BLaER1 treated with 17β-estradiol and CSF1 and Interleukin-3, amounts not matched to agents 10 nM and 100 nM (cell line): ENCODE measurements at regions not wholly inside any gene's neighbourhood (a gene's known extent, or its start where the extent isn't known, plus 50 kb on each side); places are given as distances from the start of the nearest gene placed in this dataset.
A peak's percentile ranks its signal among the peaks of the same experiment; 100 is the strongest.
"Not testable (repeated sequence)": the region's sequence is repeated elsewhere in the genome, so short reads cannot be mapped to it uniquely, and the experiment has no call there.

ENCODE experiments used
- H3K27ac ChIP-seq, 11 experiments: shearing (Covaris generic); formaldehyde crosslinking; 2 replicates each; pipeline ENCODE4 v1.8.1; 2022
- H3K27me3 ChIP-seq, 11 experiments: shearing (Covaris generic); formaldehyde crosslinking; 2 replicates each; pipeline ENCODE4 v1.8.1; 2022
- H3K36me3 ChIP-seq, 11 experiments: shearing (Covaris generic); formaldehyde crosslinking; 2 replicates each; pipeline ENCODE4 v1.8.1; 2022
- H3K4me1 ChIP-seq, 10 experiments: shearing (Covaris generic); formaldehyde crosslinking; 2 replicates each; pipeline ENCODE4 v1.8.1; 2022
- H3K4me2 ChIP-seq, 11 experiments: shearing (Covaris generic); formaldehyde crosslinking; 2 replicates each; pipeline ENCODE4 v1.8.1; 2022
- H3K4me3 ChIP-seq, 10 experiments: shearing (Covaris generic); formaldehyde crosslinking; 2 replicates each; pipeline ENCODE4 v1.8.1; 2022
- H3K9ac ChIP-seq, 11 experiments: shearing (Covaris generic); formaldehyde crosslinking; 2 replicates each; pipeline ENCODE4 v1.8.1; 2022
- H3K9me3 ChIP-seq, 11 experiments: shearing (Covaris generic); formaldehyde crosslinking; replicated peaks in 1 of 11; 2 replicates each; pipeline ENCODE4 v1.8.1; 2022
- H4K20me1 ChIP-seq, 11 experiments: shearing (Covaris generic); formaldehyde crosslinking; 2 replicates each; pipeline ENCODE4 v1.8.1; 2022
- Cebpa-rat ChIP-seq, 11 experiments: shearing (Covaris generic); IDR thresholded peaks; 2 replicates each; pipeline ENCODE4 v1.8.1; 2022

GRCh38 chr1:81513796-81514354 lies 286.9 kb upstream of the ADGRL2 start:
- H4K20me1 ChIP-seq = no peaks in the 10 kb centered on the region
- no peak overlapping the region for H3K4me3 ChIP-seq
- H3K4me1 ChIP-seq = peaks cover 0 to 7% (median 2%) of the 10 kb centered on the region in 10 experiments; a peak in 4 of 20 replicates
- H3K36me3 ChIP-seq = no peaks in the 10 kb centered on the region
- H3K27me3 ChIP-seq = no peaks in the 10 kb centered on the region
- H3K27ac ChIP-seq = no peak overlapping the region
- no peak overlapping the region for H3K9ac ChIP-seq
- no peak for TF ChIP-seq Cebpa-rat (IDR thresholded peaks at IDR 0.05)
- no peaks in the 10 kb centered on the region for H3K9me3 ChIP-seq
- peak overlapping the region in 4 of 11 experiments; percentile 5 to 29 (median 8); a peak in 4 of 22 replicates for H3K4me2 ChIP-seq

- Histone ChIP-seq H3K9ac (no peak overlapping the region), H3K4me3 (no peak overlapping the region), H4K20me1 (no peaks in the 10 kb centered on the region), H3K27ac (no peak overlapping the region), H3K27me3 (no peaks in the 10 kb centered on the region), H3K4me1 (peaks cover 0 to 7% (median 2%) of the 10 kb centered on the region in 10 experiments; a peak in 4 of 20 replicates), H3K9me3 (no peaks in the 10 kb centered on the region), H3K4me2 (no peak overlapping the region), H3K36me3 (no peaks in the 10 kb centered on the region)
- TF ChIP-seq Cebpa-rat (IDR thresholded peaks at IDR 0.05) = no peak
Measured at GRCh38 chr1:81512252-81513003, 288.3 kb upstream of the ADGRL2 start.

DNA sequence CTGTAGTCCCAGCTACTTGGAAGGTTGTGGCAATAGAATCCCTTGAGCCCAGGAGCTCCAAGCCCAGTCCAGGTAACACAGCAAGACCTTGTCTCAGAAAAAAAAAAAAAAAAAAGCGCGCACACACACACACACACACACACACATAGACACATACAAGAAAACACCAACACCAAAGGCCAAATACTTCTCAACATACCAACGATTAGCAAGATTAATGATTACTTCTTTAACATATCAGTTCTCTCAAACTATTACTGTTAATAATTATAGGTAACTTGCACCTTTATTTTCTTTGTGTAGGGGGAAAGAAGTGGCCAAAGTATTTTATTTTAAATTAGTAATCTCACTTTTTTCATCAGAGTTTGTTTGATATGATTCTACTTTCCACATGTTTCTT lies 289.5 kb upstream of the ADGRL2 start:
- Histone ChIP-seq H3K4me3 (no peak overlapping the region), H3K27ac (no peak overlapping the region), H3K36me3 (no peaks in the 10 kb centered on the region), H3K9ac (no peak overlapping the region), H3K9me3 (no peaks in the 10 kb centered on the region), H4K20me1 (no peaks in the 10 kb centered on the region), H3K27me3 (no peaks in the 10 kb centered on the region), H3K4me1 (peaks cover 0 to 7% (median 2%) of the 10 kb centered on the region in 10 experiments; a peak in 4 of 20 replicates), H3K4me2 (no peak overlapping the region)
- no peak for TF ChIP-seq Cebpa-rat (IDR thresholded peaks at IDR 0.05)

- Histone ChIP-seq H3K4me1 (peaks cover 0 to 7% (median 2%) of the 10 kb centered on the region in 10 experiments; a peak in 4 of 20 replicates), H3K9ac (no peak overlapping the region), H3K4me3 (no peak overlapping the region), H3K4me2 (no peak overlapping the region), H3K36me3 (no peaks in the 10 kb centered on the region), H4K20me1 (no peaks in the 10 kb centered on the region), H3K27me3 (no peaks in the 10 kb centered on the region), H3K27ac (no peak overlapping the region), H3K9me3 (no peaks in the 10 kb centered on the region)
- TF ChIP-seq Cebpa-rat (IDR thresholded peaks at IDR 0.05) = no peak
Measured at GRCh38 chr1:81510701-81511100, 290.0 kb upstream of the ADGRL2 start.

GRCh38 chr1:81509594-81509993 lies 291.1 kb upstream of the ADGRL2 start:
- Histone ChIP-seq H3K4me3 (no peak overlapping the region), H3K36me3 (no peaks in the 10 kb centered on the region), H3K4me2 (no peak overlapping the region), H3K27ac (no peak overlapping the region), H3K27me3 (no peaks in the 10 kb centered on the region), H3K4me1 (peaks cover 0 to 7% (median 2%) of the 10 kb centered on the region in 10 experiments; a peak in 4 of 20 replicates), H3K9ac (no peak overlapping the region), H4K20me1 (no peaks in the 10 kb centered on the region), H3K9me3 (no peaks in the 10 kb centered on the region)
- no peak for TF ChIP-seq Cebpa-rat (IDR thresholded peaks at IDR 0.05)

GRCh38 chr1:81506699-81507098 lies 294.0 kb upstream of the ADGRL2 start:
- H3K27me3 ChIP-seq = no peaks in the 10 kb centered on the region
- no peaks in the 10 kb centered on the region for H4K20me1 ChIP-seq
- H3K36me3 ChIP-seq = no peaks in the 10 kb centered on the region
- no peak for TF ChIP-seq Cebpa-rat (IDR thresholded peaks at IDR 0.05)
- H3K27ac ChIP-seq = no peak overlapping the region
- H3K4me3 ChIP-seq = no peak overlapping the region
- H3K4me1 ChIP-seq = no peaks in the 10 kb centered on the region
- H3K4me2 ChIP-seq = no peak overlapping the region
- no peak overlapping the region for H3K9ac ChIP-seq
- H3K9me3 ChIP-seq = no peaks in the 10 kb centered on the region

GRCh38 chr1:81505831-81506230 lies 294.9 kb upstream of the ADGRL2 start:
- Histone ChIP-seq H4K20me1 (no peaks in the 10 kb centered on the region), H3K27me3 (no peaks in the 10 kb centered on the region), H3K4me3 (no peak overlapping the region), H3K27ac (no peak overlapping the region), H3K9me3 (no peaks in the 10 kb centered on the region), H3K4me1 (no peaks in the 10 kb centered on the region), H3K9ac (no peak overlapping the region), H3K4me2 (0 out of 22 replicates have a peak overlapping the region, but pooled peaks of 1 of the 11 experiments have one; percentile 10), H3K36me3 (no peaks in the 10 kb centered on the region)
- no peak for TF ChIP-seq Cebpa-rat (IDR thresholded peaks at IDR 0.05)

DNA sequence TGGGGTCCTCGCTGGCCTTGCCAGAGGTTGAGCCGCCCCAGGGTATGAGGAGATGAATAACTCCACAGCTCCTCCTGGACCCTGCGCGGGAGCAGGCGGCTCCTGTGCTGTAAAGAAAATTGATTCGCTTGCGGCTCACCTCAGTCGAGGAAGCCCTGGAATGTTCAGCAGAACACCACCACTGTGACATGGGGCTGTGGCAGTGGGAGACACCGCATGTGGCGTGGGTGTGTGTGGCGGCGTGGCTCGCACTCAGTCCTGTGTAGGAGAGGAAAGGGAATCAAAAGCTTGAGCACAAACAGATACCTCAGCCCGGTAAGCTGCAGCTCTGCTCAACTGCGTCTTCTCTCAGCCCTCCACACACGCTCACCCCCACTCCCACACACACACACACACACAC lies 295.9 kb upstream of the ADGRL2 start:
- H3K27me3 ChIP-seq, H3K4me2 ChIP-seq, H3K4me1 ChIP-seq, H3K36me3 ChIP-seq, H4K20me1 ChIP-seq, H3K9ac ChIP-seq, H3K27ac ChIP-seq, H3K9me3 ChIP-seq, H3K4me3 ChIP-seq: not testable (repeated sequence)

- not testable (repeated sequence) for H3K9me3 ChIP-seq, H3K4me3 ChIP-seq
Measured at GRCh38 chr1:81502705-81503104, 298.0 kb upstream of the ADGRL2 start.

GRCh38 chr1:81501485-81501884 lies 299.2 kb upstream of the ADGRL2 start:
- H3K4me2 ChIP-seq, H3K27me3 ChIP-seq, H3K4me3 ChIP-seq, H4K20me1 ChIP-seq, H3K4me1 ChIP-seq, H3K36me3 ChIP-seq, H3K9me3 ChIP-seq, H3K9ac ChIP-seq, H3K27ac ChIP-seq: not testable (repeated sequence)

More at GRCh38 chr1:81502705-81503104, 298.0 kb upstream of the ADGRL2 start:
- not testable (repeated sequence) for H4K20me1 ChIP-seq, H3K4me2 ChIP-seq, H3K27me3 ChIP-seq, H3K36me3 ChIP-seq, H3K27ac ChIP-seq, H3K9ac ChIP-seq, H3K4me1 ChIP-seq
